B cell (primary cell): ENCODE measurements at regions not wholly inside any gene's neighbourhood (a gene's known extent, or its start where the extent isn't known, plus 50 kb on each side); places are given as distances from the start of the nearest gene placed in this dataset.

Experiments used
- CTCF ChIP-seq: fragments of 200-600 bp; IDR thresholded peaks from one replicate; pipeline ENCODE4 v1.8.0; 2022; ENCODE audit warnings: antibody characterized with exemption, mild to moderate bottlenecking
- EZH2 ChIP-seq: IDR thresholded peaks from 2 replicates; pipeline ENCODE4 v1.6.1; 2012; ENCODE audit warnings: borderline replicate concordance, low read depth, mild to moderate bottlenecking, moderate library complexity, low read length; ENCODE audit not compliant: insufficient read depth, poor library complexity, severe bottlenecking

- TF ChIP-seq CTCF (no peak), EZH2 (no peak)
These were observed 190.4 kb upstream of the SOX11 start for GRCh38 chr2:5501807-5502206.
